K562 (cell line): ENCODE measurements at regions not wholly inside any gene's neighbourhood (a gene's known extent, or its start where the extent isn't known, plus 50 kb on each side); places are given as distances from the start of the nearest gene placed in this dataset.

ENCODE experiments used
- ATAC-seq: fragments of 200-7000 bp; cut with Tn5 transposase; 3 replicates; pipeline ENCODE4 v1.9.1; 2020; ENCODE audit warnings: moderate library complexity
- BruUV-seq: library from RNA; stranded (reverse); fragments of 400-500 nt; replicated peaks from 2 replicates; lab custom pipeline; 2021; lab: Mats Ljungman, UMichigan
- CTCF ChIA-PET: fragments of 300-600 bp; formaldehyde crosslinking; extraction: SDS; loops from one replicate; lab custom pipeline; 2021; ENCODE audit warnings: low intra/inter-chr PET ratio; lab: Yijun Ruan, JAX
- POLR2A ChIA-PET: fragments of 300-600, 350-650 bp; sonication (Branson Sonifier 250); formaldehyde crosslinking; extraction: SDS; loops from one replicate; lab custom pipeline; 2021; ENCODE audit warnings: antibody characterized with exemption, inconsistent platforms; lab: Yijun Ruan, JAX
- DNase-seq, 4 experiments: peaks; one replicate each; pipeline versions ENCODE4 v3.0.0 to v3.0.0-alpha.2; 2011 to 2018; ENCODE audit warnings: low spot score in 3 of 4, mixed read lengths in 3 of 4; ENCODE audit errors: extremely low read depth in 1 of 4
- FAIRE-seq: peaks from 2 replicates; lab custom pipeline; 2011; peaks lifted over from hg19 to GRCh38; lab: Jason Lieb, UNC
- H2AFZ ChIP-seq: 2 replicates; pipeline ENCODE4 v1.6.0; 2011; ENCODE audit warnings: low read depth, low read length, control low read depth, inconsistent platforms
- H3K27ac ChIP-seq: fragments of 200-600 bp; 3 replicates; pipeline ENCODE4 v1.8.0; 2011; ENCODE audit warnings: low read depth, mild to moderate bottlenecking, control low read depth, inconsistent platforms, low read length, moderate library complexity, mixed read lengths; ENCODE audit errors: extremely low read depth
- H3K27me3 ChIP-seq, 2 experiments: fragments of 300-600 bp in 1 of 2; 2 replicates in 1 of 2; 3 replicates in 1 of 2; pipeline versions ENCODE4 v1.6.0 to v1.8.0; 2011; ENCODE audit warnings: inconsistent platforms in 2 of 2, low read length in 2 of 2, mild to moderate bottlenecking in 1 of 2, mixed read lengths in 1 of 2, moderate library complexity in 1 of 2; ENCODE audit not compliant: control insufficient read depth in 2 of 2, insufficient read depth in 2 of 2
- H3K36me3 ChIP-seq: fragments of 300-600 bp; 3 replicates; pipeline ENCODE4 v1.8.0; 2011; ENCODE audit warnings: mild to moderate bottlenecking, low read length, inconsistent platforms; ENCODE audit not compliant: control insufficient read depth, insufficient read depth
- H3K4me1 ChIP-seq, 2 experiments: fragments of 200-600 bp in 1 of 2; replicated peaks in 1 of 2; 2 replicates in 1 of 2; 3 replicates in 1 of 2; pipeline versions ENCODE4 v1.5.1 to v1.8.0; 2011; ENCODE audit warnings: inconsistent platforms in 2 of 2, low read length in 2 of 2, mild to moderate bottlenecking in 1 of 2, mixed read lengths in 1 of 2, moderate library complexity in 1 of 2; ENCODE audit not compliant: control insufficient read depth in 2 of 2, insufficient read depth in 2 of 2
- H3K4me2 ChIP-seq: 2 replicates; pipeline ENCODE4 v1.6.1; 2011; ENCODE audit warnings: low read length, control low read depth, inconsistent platforms, mixed read lengths; ENCODE audit not compliant: insufficient read depth
- H3K4me3 ChIP-seq: fragments of 200-600 bp; sonication (generic), shearing (Covaris generic); 2 replicates; pipeline ENCODE4 v1.5.1; 2016; ENCODE audit warnings: control low read depth, inconsistent platforms
- H3K79me2 ChIP-seq: fragments of 200-600 bp; 3 replicates; pipeline ENCODE4 v1.8.0; 2011; ENCODE audit warnings: low read length, inconsistent platforms; ENCODE audit not compliant: control insufficient read depth, insufficient read depth
- H3K9ac ChIP-seq, 2 experiments: 2 replicates each; pipeline versions ENCODE4 v1.6.0 to v1.6.1; 2011; ENCODE audit warnings: low read depth in 2 of 2, low read length in 2 of 2, control low read depth in 1 of 2, inconsistent platforms in 1 of 2, mild to moderate bottlenecking in 1 of 2, mixed read lengths in 1 of 2; ENCODE audit not compliant: insufficient read depth in 1 of 2
- H3K9me1 ChIP-seq: one replicate; pipeline ENCODE4 v1.6.0; 2011; ENCODE audit warnings: inconsistent platforms, mild to moderate bottlenecking, low read length, moderate library complexity; ENCODE audit not compliant: control insufficient read depth, insufficient read depth
- H3K9me3 ChIP-seq: replicated peaks from 2 replicates; pipeline ENCODE4 v1.5.1; 2011; ENCODE audit warnings: low read depth, low read length, inconsistent platforms; ENCODE audit not compliant: control insufficient read depth, insufficient read depth
- H4K20me1 ChIP-seq: replicated peaks from 2 replicates; pipeline ENCODE4 v1.6.1; 2011; ENCODE audit warnings: low read length, inconsistent platforms, mixed read lengths; ENCODE audit not compliant: control insufficient read depth, insufficient read depth
- CCAR2 ChIP-seq: fragments of 200-400 bp; formaldehyde crosslinking; IDR thresholded peaks from 2 replicates; pipeline ENCODE4 v1.6.1; 2017; ENCODE audit warnings: mild to moderate bottlenecking, low read depth, low read length
- CHD4 ChIP-seq: fragments of 200-600 bp; sonication (generic); IDR thresholded peaks from 3 replicates; pipeline ENCODE4 v1.6.1; 2012; ENCODE audit warnings: low read depth, mild to moderate bottlenecking, mixed read lengths, low read length, inconsistent platforms; ENCODE audit not compliant: insufficient read depth, insufficient replicate concordance, poor library complexity, severe bottlenecking
- WGBS: fragments of 100-300 bp; shearing (Covaris generic); methylation state at CpG from one replicate; pipeline ENCODE4 v1.1.6; 2016; ENCODE audit warnings: low coverage, mixed read lengths; ENCODE audit not compliant: insufficient coverage; ENCODE audit errors: missing lambda C conversion rate; 5-methylcytosine and 5-hydroxymethylcytosine counted together
- in situ Hi-C: fragments of 300-500 bp; cut with MboI; formaldehyde crosslinking; loops from 4 replicates; pipeline ENCODE4 v1.15.0; 2018; ENCODE audit warnings: inconsistent platforms, mixed read lengths
- intact Hi-C: fragments of 100-400 bp; cut with micrococcal nuclease; formaldehyde crosslinking; loops from 2 replicates; pipeline ENCODE4 v1.14.2; 2022
- TF ChIP-seq, protein P1 (sequence below), 2 experiments: IDR thresholded peaks; 2 replicates each; pipeline ENCODE4 v1.6.1; 2011; ENCODE audit warnings: borderline replicate concordance in 1 of 2, control low read depth in 1 of 2, low read depth in 1 of 2, low read length in 1 of 2, mild to moderate bottlenecking in 1 of 2, mixed read lengths in 1 of 2, moderate library complexity in 1 of 2; ENCODE audit not compliant: insufficient read depth in 1 of 2, insufficient read length in 1 of 2, poor library complexity in 1 of 2, severe bottlenecking in 1 of 2; ENCODE audit errors: extremely low read depth in 1 of 2

DNA sequence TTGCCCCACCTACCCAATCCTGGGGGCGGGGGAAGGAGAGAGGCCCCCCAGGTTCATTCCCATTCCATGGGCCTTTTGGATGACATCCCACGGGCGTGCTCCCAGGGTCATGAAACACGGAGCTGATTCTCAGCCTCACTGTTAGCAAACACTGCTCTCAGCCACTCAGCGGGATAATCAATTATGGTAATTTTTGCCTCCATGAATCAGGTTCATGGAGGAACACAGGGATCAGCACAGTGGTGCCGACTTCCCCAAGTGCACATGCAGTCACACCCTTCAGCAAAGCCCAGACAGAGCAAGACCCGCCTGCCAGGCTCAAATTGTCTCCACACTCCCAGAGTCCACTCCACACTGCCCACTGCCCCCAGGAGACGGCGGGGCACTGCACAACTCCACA, 164.6 kb downstream of the ENGASE start:
- Histone ChIP-seq H3K4me3 (no peak overlapping the region), H2AFZ (no peak overlapping the region), H3K27ac (no peak overlapping the region), H3K79me2 (no peaks in the 10 kb centered on the region), H3K27me3 (peaks cover 11 to 58% of the 10 kb centered on the region in 2 experiments), H4K20me1 (0 out of 2 replicates have a peak, but pooled peaks cover 4% of the 10 kb centered on the region), H3K9me3 (no peaks in the 10 kb centered on the region), H3K4me1 (no peaks in the 10 kb centered on the region), H3K36me3 (no peaks in the 10 kb centered on the region), H3K9me1 (no peaks in the 10 kb centered on the region), H3K4me2 (no peak overlapping the region), H3K9ac (no peak overlapping the region)
- TF ChIP-seq, protein P1, sequence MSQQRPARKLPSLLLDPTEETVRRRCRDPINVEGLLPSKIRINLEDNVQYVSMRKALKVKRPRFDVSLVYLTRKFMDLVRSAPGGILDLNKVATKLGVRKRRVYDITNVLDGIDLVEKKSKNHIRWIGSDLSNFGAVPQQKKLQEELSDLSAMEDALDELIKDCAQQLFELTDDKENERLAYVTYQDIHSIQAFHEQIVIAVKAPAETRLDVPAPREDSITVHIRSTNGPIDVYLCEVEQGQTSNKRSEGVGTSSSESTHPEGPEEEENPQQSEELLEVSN (IDR thresholded peaks at IDR 0.05; ENCODE audit: borderline replicate concordance in 1 of 2, extremely low read depth in 1 of 2, insufficient read depth in 1 of 2, insufficient read length in 1 of 2, low read depth in 1 of 2, low read length in 1 of 2, poor library complexity in 1 of 2, severe bottlenecking in 1 of 2) = no peak
- TF ChIP-seq CHD4 (no peak), CCAR2 (no peak)
- in situ Hi-C loops (no loop called here), intact Hi-C loops (no loop called here)
- under 1% methylated on average over 9 of the region's 9 CpGs for WGBS
- no peak for FAIRE-seq
- BruUV-seq = no TSS peak
- ATAC-seq = no peak
- DNase-seq = no peak
- ChIA-PET POLR2A (interaction anchor here (1.0 kb wide), 1 partner anchor 9 kb away, joined by 3 read pairs; no protein-coding TSS in a partner anchor), CTCF (no interaction called here)
